ENCODE measurements at regions not wholly inside any gene's neighbourhood (a gene's known extent, or its start where the extent isn't known, plus 50 kb on each side); places are given as distances from the start of the nearest gene placed in this dataset.
A peak's percentile ranks its signal among the peaks of the same experiment; 100 is the strongest.
"Not testable (repeated sequence)": the region's sequence is repeated elsewhere in the genome, so short reads cannot be mapped to it uniquely, and the experiment has no call there.

- DNase-seq (ENCODE audit: low read depth) = no peak
Observed at GRCh38 chr6:144776031-144776819, 491.1 kb downstream of the UTRN start.

DNA sequence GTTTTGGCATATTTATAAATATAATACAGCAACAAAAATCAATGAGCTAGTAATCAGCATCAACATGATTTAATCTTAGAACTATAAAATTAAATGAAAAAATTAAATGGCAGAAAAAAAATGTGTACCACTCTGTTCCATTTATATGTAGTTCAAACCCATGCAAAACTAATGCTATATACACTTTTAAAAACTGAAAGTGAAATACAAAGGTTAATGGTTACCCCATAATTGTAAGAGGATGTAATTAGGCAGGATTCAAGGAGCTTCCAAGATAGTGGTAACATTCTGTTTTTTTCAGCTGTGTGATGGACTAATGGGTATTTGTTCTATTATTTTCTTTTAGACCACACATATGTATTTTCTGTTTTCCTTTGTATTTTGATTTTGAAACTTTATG lies 492.1 kb downstream of the UTRN start:
- no peak for DNase-seq (ENCODE audit: low read depth)

- no peak for DNase-seq (ENCODE audit: low read depth)
Observed at GRCh38 chr6:144778056-144778455, 492.9 kb downstream of the UTRN start.

DNA sequence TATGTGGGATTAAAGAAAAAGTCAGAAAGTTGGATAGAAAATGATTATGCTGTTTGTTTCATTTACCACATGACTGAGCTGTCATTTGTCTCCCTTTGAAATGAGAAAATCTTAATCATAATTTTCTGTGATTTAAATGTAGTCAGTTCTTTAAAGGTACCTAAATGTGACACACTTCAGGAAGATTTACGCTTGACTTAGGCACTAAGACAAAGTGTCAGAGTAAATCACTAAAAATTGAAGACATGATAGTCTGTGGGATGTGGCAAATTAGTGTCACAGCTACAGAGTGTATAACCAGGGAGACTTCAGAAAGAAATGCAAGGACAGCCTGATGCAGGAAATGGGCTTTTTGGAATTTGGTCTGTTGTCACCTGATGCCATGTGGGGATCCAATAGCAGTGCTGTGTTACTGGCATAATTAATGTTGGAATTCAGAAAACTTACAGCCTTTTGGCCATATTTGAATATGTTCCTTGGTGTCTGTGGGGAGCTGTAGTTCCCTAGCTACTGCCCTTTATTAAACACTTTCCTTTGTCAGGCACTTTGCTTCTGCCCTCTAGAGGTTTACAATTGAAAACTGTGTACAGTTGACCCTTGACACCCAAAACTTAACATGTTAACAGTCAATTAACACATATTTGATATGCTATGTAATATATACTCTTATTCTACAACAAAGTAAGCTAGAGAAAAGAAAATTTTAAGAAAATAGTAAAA lies 493.8 kb downstream of the UTRN start:
- DNase-seq (ENCODE audit: low read depth) = no peak

DNA sequence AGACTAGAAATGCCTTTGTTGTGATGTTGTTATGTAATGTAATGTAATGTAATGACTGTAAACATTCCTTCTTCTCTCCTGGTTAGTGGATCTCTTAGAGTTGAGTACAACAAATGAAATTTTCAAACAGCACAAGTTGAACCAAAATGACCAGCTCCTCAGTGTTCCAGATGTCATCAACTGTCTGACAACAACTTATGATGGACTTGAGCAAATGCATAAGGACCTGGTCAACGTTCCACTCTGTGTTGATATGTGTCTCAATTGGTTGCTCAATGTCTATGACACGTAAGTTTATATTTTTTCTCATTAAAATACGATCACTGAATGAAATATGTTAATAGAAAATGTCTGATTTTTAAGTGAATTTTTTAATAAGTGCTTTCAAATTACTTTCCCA lies 496.7 kb downstream of the UTRN start:
- no peak for DNase-seq (ENCODE audit: low read depth)

DNA sequence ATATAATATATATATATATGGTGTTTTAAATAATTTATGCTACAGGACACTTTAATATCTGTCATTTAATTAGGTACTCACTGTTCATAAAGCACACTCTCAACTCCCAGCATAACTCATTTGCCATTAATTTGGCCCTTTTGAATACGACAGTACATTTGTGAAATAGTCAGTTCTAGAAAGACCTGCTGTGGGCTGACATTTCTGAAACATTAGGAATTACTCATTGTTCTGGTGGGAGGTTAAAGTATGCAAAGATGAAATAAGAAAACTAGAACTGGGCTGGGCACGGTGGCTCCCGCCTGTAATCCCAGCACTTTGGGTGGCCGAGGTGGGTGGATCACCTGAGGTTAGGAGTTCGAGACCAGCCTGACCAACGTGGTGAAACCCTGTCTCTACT lies 497.5 kb downstream of the UTRN start:
- peak; percentile 5 for DNase-seq (ENCODE audit: low read depth)

GRCh38 chr6:144785056-144785455 lies 499.9 kb downstream of the UTRN start:
- no peak for DNase-seq (ENCODE audit: low read depth)

DNA sequence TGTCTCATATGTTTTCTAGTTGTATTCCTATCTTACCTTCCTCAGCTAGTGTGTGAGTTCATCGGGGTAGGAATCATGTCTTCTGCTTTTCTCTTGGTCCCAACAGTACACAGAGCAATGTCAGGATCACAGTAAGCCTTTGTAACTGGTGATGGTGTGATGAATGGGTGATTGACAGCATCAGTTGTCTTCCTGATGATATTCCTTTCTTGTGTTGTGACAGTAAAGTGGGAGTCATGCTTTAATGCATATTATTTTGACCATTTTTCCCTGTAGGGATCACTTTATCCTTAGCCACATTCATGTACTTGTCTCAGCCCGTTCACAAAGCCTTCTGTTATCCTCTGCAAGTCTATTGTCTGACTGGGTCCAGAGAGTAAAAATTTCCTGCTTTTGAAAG lies 501.7 kb downstream of the UTRN start:
- no peak for DNase-seq (ENCODE audit: low read depth)

- DNase-seq (ENCODE audit: low read depth) = no peak
Observed at GRCh38 chr6:144793744-144794143, 508.6 kb downstream of the UTRN start.

GRCh38 chr6:144795022-144795421 lies 509.9 kb downstream of the UTRN start:
- DNase-seq (ENCODE audit: low read depth) = not testable (repeated sequence)

DNA sequence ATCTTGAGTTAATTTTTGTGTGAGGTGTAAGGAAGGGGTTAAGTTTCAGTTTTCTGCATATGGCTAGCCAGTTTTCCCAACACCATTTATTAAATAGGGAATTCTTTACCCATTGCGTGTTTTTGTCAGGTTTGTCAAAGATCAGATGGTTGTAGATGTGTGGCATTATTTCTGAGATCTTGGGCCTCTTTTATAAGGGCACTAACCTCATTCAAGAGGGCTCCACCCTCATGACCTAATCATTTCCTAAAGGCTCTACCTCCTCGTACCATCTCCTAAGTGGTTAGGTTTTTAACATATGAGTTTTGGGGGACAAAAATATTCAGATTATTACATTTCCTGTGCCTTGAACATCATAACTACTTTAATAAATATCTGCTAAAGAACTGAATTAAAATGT lies 510.9 kb downstream of the UTRN start:
- no peak for DNase-seq (ENCODE audit: low read depth)

- no peak for DNase-seq (ENCODE audit: low read depth)
Observed at GRCh38 chr6:144797881-144798589, 512.9 kb downstream of the UTRN start.

DNA sequence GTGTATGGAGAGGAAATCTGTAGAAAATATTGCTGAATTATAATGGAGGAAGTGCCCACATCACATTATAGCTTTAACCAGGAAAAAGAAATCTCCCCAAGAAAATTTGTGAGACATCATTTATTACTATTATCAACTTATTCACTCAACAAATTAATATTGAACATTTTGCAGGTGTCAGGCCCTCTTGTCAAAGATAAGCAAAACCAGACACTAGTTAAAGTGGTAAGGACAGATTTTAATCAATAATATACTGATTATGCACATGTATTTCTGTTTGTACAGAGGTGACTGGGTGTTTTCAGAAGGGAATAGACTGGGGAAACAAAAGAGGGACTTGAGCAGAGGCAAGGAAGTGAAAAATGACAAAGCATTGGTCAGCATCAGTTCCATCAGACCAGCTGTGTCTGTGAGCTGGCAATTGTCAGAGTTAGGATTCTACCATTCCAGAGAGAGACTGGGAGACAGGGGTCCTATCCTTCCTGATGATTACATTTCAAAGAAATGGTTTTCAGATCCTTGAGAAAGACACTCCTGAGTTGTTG lies 519.2 kb downstream of the UTRN start:
- DNase-seq (ENCODE audit: low read depth) = no peak

- DNase-seq (ENCODE audit: low read depth) = no peak
Observed at GRCh38 chr6:144805049-144805448, 519.9 kb downstream of the UTRN start.

DNA sequence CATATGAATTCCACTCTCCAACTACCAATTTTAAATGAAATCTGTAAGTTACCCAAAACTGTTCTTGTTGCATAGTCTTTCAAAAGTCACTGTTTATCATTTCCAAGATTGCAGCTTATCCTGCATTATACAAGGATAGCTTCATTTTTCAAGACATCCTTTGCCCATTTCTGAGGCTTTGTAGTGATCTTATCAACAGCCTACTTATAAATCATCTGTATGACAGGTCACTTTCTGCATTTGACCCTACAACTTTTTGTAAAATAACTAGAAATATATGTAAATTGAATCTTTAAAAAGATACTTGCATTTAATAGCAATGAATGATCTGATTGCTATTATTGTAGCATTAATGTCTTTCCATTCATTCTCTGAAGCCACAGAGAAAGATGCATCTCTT lies 521.1 kb downstream of the UTRN start:
- no peak for DNase-seq (ENCODE audit: low read depth)

DNA sequence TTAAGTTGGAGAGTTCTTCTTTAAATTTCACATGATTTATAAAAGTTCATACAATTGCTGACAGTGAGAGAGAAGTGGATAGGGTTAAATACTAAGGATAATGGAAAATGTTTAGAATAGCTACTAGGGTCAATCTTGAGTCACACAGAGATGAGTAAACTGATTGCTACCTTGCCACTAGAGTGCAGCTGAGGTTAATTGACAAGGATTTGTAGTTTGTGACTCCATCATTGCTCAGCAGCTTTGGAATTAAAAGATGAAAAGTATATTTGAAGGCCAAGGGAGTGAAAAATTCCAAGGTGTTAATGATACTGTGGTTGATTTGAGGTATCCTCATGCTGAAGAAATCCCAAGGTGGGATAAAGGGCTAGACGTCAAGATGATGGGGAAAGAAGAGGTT lies 524.0 kb downstream of the UTRN start:
- DNase-seq (ENCODE audit: low read depth) = no peak

- no peak for DNase-seq (ENCODE audit: low read depth)
Observed at GRCh38 chr6:144809969-144810368, 524.8 kb downstream of the UTRN start.

- DNase-seq (ENCODE audit: low read depth) = no peak
Observed at GRCh38 chr6:144811140-144811539, 526.0 kb downstream of the UTRN start.

DNA sequence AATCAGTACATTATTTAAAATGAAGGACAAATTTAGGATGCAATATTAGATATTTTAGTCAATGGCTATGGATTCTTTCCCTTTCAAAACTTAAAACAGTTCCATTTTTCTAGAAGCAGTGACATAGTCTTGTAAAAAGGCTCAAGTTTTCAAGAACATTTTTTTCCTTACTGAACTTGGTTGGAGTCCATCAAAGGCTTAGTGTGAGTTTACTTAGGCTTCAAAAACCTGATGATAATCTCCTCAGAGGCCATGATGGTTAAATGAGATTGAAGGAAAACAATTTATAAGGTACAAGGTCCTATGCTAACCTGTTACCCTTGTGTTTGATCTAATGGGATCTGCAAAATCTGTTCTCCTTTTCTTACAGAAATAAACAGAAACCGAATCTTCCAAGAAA lies 531.8 kb downstream of the UTRN start:
- DNase-seq (ENCODE audit: low read depth) = no peak

- no peak for DNase-seq (ENCODE audit: low read depth)
Observed at GRCh38 chr6:144820270-144820669, 535.1 kb downstream of the UTRN start.

DNA sequence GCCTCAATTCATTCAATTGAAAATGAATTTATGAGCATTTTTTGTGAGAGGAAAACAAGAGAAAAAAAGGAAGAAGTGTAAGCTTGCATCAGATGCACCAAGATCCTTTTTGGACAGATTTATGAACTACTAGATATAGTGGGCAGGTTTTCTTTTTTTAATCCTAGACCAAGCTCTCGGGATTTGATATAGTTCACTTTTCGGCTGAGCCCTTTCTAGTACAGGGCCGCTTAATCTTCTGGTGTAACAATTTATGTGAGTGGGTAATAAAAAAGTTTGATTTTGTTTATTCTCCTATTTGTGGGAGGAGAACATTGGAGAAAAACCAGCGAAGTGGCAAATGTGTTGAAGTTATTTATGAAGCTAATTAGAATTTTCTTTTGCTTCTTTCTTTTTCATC lies 538.0 kb downstream of the UTRN start:
- no peak for DNase-seq (ENCODE audit: low read depth)

DNA sequence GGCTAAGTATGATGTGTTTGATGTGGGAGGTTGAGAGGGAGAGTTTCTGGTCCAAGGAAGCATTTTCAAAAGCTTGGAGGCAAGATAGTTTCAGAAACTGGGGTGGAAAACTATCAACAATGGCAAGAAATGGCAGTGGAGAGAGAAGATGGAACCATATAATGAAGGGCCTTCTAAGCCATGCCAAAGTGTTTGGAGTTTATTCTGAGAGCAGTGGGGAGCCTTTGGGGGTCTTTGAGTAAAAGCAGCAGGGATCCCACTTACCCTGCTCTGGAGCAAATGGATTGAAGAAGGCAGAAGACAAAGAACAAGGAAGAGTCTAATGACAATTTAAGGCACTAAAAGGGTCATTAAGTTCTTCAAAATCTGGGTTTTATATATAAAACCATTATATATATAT lies 538.9 kb downstream of the UTRN start:
- DNase-seq (ENCODE audit: low read depth) = no peak
